NCI-H510A treated with DMSO at 0.1 percent for 48 hours (cell line): ENCODE measurements at regions not wholly inside any gene's neighbourhood (a gene's known extent, or its start where the extent isn't known, plus 50 kb on each side); places are given as distances from the start of the nearest gene placed in this dataset.

Source experiments
- DNase-seq: peaks from one replicate; lab custom pipeline; 2025; lab: John Stamatoyannopoulos, UW

DNA sequence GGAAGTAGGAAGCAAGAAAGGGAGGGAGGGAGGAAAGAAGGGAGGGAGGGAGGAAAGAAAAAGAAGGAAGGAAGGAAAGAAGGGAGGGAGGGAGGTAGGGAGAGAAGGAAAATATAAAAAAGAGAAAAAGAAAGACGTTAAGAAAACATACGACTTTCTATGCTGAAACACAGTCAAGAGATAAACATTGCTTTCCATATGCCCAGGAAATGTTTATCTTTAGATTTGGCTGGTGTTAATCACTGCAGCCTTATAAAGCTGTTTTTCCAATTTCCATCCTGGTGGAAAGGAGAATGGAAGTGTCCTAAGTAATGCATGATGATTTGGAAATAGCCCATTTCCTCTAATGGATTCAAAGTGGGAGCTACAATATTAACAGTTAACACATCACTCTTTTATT, 524.3 kb downstream of the MTRR start:
- DNase-seq: no peak

DNA sequence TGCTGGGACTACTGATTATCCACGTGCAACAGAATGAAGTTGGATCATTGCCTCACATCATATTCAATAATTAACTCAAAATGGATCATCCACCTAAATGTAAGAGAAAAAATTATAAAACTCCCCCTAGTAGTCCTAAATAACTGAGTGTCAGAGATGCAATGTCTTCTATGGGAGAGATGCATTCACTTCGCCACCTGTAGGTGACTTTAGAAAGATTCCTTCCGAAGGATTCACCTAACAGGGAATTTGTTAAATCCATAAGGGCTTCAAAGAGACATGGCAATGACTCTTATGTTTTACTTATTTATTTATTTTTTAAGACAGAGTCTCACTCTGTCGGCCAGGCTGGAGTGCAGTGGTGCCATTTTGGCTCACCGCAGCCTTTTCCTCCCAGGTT, 526.0 kb downstream of the MTRR start:
- no peak for DNase-seq

DNA sequence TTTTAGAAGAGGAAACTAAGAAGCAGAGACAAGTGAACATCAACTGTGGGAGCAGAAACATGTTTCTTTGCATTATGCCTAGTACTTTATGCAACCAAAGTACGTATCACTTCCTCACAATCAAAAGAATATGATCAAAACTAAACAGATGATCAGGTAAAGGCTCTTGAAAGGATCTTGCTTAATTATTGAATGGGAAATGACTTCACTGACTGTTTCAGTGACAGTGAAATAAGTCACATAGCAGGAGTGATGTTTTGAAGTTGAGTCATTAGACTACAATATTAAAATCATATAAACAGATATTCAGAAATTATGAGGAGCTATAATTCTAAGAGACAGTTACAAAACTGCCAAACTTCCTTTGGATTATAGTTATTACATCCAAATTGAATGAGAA, 527.3 kb downstream of the MTRR start:
- DNase-seq: no peak

DNA sequence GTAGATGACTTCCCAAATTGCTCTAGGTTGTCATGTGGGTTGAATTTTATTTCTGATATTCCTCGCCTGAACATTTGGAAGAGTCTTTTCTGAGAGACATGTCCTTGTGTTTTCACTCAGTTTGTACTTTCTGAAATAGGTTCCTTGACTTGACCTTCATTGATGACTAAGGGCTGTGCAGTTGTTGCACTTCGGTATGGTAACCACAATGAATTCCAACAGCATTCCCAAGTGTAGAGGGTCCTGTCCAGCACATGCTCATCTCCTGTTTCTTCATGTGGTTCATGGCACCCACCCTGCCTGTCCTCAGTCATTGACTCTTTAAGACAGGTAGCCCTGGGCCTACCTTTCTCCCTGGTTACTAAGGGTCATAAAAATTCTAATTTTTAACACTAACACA, 527.8 kb downstream of the MTRR start:
- no peak for DNase-seq

DNA sequence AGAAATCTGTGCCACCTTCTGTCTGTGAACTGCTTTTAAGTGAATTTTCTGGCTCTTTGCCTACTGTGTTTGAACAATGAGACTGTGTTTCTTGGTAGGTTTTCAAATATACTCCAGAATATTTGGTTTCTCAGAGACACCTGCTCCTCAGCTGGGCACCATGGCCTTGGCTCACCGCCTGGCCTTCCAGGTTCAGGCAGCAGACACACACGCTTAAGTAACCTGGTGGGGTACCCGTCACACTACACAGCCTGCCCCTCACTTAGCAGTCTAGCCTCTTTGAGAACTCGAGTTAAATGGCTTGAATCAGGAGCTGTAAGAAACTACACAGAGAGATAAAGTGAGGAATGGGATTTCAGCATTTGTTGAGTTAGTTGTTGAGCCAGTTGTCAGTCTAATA, 530.5 kb downstream of the MTRR start:
- no peak for DNase-seq

DNA sequence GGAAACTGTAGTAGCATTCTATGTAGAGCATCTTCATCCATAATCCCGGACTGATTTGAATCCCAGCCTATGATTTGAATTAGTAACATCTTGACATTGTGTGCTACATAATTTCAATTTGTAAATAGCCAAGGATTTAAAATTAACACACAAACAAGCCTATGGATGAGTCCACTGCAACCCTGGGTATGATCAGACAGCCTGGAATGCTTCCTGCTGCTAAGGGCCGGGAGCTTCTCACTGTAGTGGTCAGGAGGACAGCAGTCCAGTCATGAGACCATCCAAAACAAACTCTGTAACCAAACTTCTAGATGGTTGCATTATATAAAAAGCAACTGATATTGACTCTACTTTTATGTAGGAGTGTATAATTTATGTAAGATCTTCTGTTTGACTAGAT, 539.3 kb downstream of the MTRR start:
- no peak for DNase-seq

DNA sequence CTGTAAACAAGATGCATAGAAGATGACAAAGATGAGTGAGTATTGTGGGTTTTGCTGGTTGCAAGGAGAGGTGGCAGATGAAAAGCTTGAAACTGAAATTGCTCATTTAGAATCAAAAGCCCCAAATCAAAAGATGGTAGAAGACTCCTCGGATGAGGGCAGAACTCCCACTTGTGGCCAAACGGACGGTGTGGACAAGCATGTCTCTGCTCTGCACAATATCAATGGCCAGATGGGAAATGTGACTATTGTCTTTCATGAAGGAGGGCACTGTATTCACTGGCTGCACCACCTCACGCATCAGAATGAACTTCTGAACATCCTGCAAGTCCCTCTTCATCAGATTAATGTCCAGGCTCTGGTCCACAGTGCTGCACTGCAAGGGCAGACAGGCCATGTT, 541.7 kb downstream of the MTRR start:
- DNase-seq: no peak

DNA sequence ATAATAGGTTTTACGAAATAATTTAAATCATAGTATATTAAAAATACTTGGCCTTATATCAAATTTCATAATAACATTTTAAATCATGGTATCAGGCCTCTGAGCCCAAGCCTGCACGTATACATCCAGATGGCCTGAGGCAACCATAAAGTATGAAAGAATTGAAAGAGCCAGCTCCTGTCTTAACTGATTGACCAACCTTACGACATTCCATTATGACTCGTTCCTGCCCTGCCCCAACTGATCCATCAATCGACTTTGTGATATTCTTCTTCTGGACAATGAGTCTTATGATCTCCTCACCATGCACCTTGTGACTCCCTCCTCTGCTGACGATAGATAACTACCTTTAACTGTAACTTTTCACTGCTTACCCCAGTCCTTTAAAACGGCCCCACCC, 545.0 kb downstream of the MTRR start:
- DNase-seq: no peak

DNA sequence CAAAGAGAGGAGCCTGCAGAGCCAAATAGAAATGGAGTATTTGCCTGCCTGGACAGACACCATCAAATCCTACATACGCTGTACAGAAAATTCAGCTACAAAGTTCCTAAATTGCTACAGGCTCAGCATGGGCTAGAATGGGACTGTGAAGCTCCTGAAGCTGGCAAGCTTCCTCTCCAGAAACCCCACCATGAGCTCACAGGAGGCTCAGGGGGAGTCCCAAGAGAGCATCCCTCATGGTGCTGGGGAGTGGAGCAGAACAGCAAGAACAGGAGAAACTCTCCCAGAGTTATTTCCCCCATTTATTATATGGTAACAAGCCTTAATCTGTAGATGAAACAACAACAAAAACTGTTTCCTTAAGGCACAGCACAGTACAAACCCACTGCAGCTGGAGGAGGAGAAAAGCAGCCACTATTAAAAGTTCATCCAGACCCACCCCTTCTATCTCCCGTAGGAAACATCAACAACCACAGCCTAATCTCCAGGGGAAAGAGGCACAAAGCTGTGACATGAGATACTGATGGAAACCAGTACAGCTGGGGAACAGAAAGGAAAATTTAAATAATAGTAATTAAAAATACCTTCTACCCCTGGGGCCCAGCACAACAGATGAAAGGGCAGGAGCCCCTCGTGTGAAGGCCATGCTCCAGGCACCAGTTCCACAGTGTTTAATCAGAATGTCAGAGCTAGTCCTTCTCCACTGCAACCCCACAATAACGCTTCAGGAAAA, 548.5 kb downstream of the MTRR start:
- DNase-seq: no peak

DNA sequence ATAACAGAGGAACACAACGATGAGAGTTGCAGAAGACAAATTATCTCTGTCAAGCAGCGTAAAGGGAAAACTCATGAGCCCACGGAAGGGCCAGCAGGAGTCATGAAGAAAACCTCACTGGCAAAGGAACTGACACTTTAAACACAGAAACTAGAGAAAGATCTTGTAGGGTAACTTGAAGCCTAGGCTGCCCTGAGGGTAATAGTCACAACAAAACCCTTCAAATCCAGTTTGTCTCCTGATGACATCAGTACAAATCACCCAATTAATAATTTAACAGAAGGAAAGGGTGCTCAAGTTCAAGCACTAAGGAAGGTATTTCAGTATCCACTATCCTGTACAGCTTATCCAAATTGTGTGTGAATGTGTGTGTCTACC, 549.1 kb downstream of the MTRR start:
- no peak for DNase-seq

DNA sequence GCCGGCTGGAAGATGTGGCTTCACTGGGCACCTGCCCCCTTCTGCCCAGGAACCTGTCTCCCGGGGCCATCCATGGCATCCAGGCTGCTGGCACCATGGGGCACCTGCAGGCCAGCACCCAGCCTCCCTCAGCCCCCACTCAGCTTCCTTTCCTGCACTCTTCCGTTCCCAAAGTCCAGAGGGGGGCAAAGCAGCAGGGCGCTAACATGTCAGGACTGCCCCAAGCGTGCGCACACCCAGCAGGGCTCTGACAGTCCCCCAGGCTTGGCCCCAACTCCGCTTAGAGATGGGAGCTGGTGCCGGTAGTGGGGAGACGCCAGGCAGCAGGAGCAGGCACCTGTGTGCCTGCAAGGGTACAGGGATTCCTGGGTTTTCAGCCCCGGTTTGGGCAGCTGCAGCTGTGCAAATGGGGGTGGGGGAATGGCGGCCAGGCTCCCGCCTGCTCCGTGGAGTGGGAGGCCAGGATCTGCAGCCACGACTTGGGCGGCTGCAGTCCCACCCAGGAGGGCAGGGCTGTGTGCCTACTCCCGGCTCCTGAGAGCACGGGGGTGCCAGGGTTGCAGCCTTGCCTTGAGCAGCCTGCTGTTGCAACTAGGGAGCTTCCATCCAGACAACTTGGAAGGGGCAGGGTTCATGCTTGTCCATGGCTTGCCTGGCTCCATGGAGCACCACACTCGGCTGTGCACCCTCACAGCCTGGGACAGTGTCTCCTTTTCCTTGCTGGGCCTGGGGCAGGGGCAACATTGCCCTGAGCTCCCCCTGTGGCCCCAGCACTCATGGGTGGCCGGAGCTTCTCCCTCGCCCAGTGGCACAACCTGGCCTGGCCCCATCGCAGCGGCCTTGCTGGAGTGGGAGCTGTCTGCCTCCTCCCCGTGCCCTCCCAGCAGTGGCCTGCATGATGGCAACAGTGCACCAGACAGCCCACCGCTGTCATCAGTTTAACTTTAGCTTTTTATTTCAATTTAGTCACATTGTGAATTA, 561.1 kb downstream of the MTRR start:
- no peak for DNase-seq

DNA sequence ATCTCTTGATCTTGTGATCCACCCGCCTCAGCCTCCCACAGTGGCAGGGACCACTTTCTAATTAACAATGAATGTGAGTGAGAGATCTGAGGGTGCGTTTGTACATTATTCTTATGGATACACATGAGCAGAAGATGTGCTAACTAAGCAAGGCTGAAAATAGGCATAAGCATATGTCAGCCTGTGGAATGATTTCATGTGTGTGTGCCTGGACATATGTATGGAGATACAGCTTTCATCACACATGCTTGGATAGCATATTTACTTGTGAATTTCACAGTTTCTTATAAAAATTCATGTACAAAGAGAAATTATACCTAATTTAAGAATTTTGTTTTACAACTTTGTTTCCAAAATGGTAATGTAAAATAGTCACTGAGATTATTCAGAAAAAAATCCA, 565.6 kb downstream of the MTRR start:
- no peak for DNase-seq

DNA sequence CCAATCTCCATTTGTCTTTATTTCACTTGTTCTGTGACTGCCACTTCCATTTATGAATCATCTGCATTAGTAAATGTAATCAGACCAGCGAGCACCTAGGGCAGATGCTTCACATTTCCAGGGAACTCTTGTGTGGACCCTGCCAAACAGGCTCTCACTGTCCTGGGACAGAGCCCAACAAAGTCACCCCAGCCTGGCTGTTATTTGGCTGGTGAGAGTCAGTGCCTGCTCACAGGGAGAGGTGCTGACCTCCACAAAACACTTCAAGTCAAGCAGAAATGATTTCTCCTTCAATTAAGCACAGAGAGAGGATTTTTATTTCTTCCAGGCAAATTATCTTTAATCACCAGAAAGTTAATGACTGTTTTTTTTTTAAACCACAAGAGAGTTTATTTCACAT, 568.0 kb downstream of the MTRR start:
- no peak for DNase-seq

DNA sequence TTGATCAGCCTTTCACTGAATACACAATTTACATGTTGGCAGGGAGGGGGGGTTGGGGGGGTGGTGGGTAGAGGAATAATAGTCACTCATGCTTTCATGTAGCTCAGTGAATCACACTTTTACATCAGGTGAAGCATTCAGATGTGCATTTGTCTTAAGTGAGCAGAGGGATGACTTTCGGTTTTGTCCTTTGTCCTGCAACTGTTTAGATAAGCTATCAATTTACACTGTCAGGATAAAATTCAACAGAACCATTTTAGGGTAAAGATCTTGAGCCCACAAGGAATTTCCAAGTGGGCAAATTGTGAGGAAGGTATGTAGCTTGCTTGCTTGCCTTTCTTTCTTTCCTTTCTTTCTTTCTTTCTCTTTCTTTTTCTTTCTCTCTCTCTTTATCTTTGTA, 576.2 kb downstream of the MTRR start:
- DNase-seq: no peak

DNA sequence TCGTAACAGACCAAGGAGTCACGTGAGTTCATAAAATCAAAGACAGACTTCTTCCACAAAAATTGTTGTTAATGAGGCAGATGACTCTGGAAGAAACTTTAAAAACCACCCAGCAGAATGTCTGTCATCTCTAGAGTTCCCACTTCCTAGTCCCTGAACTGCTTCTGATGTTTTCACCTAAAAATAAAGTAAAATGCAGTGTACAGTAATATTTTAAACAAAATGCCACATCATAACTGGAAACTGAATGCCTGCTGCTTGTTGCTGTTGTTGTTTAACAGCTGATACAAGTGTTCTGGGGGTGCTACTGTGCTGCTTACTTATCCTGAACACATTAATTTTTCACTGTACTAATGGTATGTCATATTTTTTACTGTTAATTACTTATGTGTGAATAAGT, 577.2 kb downstream of the MTRR start:
- DNase-seq: no peak

DNA sequence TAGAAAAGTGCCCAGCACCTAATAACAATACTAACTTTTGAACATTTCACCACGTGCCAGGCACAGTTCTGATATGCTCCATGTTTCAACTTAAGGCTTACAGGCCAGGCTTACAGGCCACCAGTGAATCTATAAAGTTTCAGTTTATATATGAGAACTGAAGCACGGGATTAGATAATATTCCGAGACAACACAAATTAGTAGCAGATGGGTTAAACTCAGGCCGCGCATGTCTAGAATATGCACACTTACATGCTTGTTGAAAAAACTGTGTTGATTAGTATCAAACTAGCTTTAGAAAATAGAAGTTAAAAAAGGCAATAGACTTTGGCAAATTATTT, 587.9 kb downstream of the MTRR start:
- DNase-seq: peak; percentile 55

DNA sequence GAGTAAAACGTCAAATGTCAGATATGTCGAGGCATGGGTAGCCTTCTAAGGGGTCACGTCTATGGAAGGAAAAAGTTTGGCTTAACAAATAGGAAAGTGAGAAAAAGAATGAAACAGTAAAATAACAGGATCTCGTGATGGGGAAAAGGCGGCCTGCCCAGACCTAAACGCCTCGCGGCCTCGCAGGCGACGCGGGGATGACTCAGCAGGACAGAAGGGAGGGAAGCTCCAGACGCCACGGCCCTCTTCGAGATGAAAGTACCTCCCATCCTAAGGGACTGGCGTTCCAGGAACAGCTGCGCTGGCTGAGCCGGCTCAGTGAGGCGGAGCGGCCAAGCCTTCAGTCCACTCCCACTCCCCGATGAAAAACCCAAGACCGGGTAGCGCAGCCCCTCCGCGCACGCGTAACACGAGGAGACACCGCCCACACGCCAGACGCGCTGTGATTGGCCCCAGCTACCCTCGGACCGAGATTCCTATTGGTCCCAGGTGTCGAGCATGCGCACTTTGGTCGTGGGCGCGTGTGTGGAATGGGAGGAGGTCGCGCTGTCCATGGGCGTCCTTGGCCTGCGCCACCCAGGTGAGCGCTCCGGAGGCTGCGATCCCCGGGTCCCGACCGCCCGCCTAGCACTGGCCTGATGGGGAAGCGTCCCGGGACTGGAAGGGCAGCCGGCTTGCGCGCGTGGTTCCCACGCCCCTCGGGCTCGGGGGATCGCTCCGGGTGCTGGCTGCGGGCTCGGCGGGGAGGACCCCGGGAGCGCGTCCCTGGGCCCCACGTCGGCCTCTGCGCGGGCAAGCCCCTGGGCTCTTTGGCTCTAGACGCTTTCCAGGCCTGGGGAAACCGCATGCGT, 588.5 kb downstream of the MTRR start:
- peak; percentile 96 for DNase-seq

DNA sequence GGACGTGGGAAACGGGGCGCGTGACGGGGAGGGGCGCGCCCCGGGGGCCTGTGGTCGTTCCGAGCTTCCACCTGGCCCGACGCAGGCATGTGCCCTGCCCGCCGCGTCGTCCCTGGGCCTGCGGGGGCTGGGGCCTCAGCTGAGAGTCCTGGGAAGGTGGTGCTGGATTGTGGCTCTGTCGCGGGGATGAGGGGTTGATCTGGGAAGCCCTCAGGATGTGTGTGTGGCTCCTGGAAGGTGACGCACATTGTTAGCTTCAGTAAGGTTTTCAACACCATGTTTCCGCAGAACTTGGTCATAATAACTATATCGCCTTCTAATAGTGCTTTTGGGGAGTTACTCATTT, 589.1 kb downstream of the MTRR start:
- DNase-seq: peak; percentile 42

DNA sequence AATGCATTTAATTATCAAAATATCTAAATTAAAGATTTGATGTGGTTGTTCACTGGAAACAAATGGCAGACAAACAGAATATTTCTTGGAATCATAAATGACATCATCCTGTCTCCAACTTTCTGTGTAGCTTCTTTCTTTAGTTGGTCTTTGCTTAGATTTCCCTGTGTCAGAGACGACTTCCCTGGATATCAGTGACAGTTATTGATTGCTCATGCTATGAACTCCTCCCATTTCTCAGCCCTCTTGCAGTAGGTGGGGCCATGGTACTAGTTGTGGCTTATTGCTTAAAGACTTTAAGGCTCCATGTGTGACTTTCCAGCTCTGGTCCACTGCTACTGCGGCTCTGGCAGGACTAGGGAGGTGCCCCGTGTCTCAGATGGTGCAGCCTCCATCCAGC, 592.6 kb downstream of the MTRR start:
- DNase-seq: peak; percentile 19

DNA sequence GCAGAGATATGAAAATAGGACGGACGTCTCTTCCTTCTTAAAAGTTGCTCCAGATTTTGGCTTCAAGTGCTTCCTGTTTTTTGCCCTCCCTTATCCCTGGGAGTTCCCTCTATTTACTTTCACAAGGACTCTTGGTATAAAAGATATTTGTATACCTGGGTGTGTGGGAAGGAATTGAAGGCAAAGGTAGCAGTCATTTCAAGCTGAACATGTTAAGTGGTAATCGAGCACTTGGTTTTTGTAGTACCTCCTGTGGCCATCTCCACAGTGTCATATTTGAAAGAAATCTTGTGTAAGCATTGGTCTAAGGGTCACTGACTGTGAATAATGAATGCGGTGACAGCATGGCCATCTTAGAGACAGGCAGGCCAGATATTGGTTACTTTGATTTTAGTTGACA, 593.6 kb downstream of the MTRR start:
- peak; percentile 79 for DNase-seq

DNA sequence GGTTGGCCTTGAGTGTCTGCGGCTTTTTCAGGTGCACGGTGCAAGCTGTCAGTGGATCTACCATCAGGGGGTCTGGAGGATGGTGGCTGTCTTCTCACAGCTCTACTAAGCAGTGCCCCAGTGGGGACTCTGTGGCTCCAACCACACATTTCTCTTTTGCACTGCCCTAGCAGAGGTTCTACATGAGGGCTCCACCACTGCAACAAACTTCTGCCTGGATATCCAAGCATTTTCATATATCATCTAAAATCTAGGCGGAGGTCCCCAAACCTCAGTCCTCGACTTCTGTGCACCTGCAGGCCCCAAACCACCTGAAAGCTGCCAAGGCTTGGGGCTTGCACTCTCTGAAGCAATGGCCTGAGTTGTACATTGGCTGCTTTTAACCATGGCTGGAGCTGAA, 601.5 kb downstream of the MTRR start:
- DNase-seq: no peak

DNA sequence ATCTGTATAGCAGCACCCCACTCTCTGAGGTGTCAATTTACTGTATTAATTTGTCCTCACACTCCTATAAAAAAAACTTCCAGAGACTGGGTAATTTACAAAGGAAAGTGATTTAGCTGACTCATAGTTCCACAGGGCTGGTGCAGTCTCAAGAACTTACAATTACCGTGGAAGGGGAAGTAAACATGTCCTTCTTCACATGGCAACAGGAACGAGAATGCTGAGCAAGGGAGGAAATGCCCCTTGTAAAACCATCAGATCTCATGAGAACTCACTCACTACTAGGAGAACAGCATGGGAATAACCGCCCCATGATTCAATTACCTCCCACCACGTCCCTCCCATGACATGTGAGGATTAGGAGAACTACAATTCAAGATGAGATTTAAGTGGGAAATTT, 602.6 kb downstream of the MTRR start:
- DNase-seq: no peak

DNA sequence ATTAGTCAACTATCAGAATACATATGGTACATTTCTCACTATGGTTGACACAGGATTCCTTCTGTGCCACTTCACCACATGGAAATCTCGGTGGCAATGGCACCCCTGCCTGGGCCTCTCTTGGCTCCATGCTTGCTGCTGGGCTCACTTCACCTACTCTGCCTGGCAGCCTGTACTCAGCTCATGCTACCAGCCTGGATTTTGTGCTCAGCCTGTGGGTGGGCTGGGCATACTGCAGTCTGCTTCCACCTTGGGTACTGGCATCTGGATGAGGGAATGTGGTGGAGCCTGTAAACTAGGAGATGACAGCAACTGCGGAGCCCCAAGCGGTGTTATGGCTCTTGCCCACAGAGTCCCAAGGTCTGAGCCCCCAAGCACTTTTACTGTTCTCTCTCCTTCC, 604.1 kb downstream of the MTRR start:
- DNase-seq: no peak
